K562 (cell line): ENCODE measurements at regions not wholly inside any gene's neighbourhood (a gene's known extent, or its start where the extent isn't known, plus 50 kb on each side); places are given as distances from the start of the nearest gene placed in this dataset.

Experiments used
- BACH1 ChIP-seq: fragments of 200-800 bp; sonication (Bioruptor generic); IDR thresholded peaks from 2 replicates; pipeline ENCODE4 v1.6.1; 2016; ENCODE audit warnings: missing genetic modification characterization, missing compliant biosample characterization
- MCM2 ChIP-seq: fragments of 450-650 bp; IDR thresholded peaks from 2 replicates; pipeline ENCODE4 v1.6.1; 2017; ENCODE audit warnings: low read depth, mild to moderate bottlenecking
- MTA3 ChIP-seq: fragments of 450-650 bp; formaldehyde crosslinking; IDR thresholded peaks from 2 replicates; pipeline ENCODE4 v1.6.1; 2017; ENCODE audit warnings: mild to moderate bottlenecking, borderline replicate concordance
- PREB ChIP-seq: sonication (generic); formaldehyde crosslinking; IDR thresholded peaks from 2 replicates; pipeline ENCODE4 v1.8.1; 2023; ENCODE audit warnings: mild to moderate bottlenecking, missing genetic modification reagents
- ZBTB26 ChIP-seq: fragments of 450-650 bp; formaldehyde crosslinking; IDR thresholded peaks from 2 replicates; pipeline ENCODE4 v1.4.0; 2022; ENCODE audit warnings: missing genetic modification characterization
- ZNF785 ChIP-seq: fragments of 250-450 bp; sonication (Bioruptor Pico); IDR thresholded peaks from 2 replicates; pipeline ENCODE4 v1.4.0; 2020; ENCODE audit warnings: mild to moderate bottlenecking

GRCh38 chr7:114229246-114229645 is 185.4 kb upstream of the FOXP2 start:
- TF ChIP-seq PREB = no peak
- no peak for TF ChIP-seq BACH1 (tag)
- no peak for TF ChIP-seq ZBTB26 (CRISPR knock-in tag)
- no peak for TF ChIP-seq ZNF785
- TF ChIP-seq MTA3 = no peak
- TF ChIP-seq MCM2 = no peak
